K562 (cell line): ENCODE measurements at regions not wholly inside any gene's neighbourhood (a gene's known extent, or its start where the extent isn't known, plus 50 kb on each side); places are given as distances from the start of the nearest gene placed in this dataset.

ENCODE experiments used
- ATAC-seq: fragments of 200-7000 bp; cut with Tn5 transposase; 3 replicates; pipeline ENCODE4 v1.9.1; 2020; ENCODE audit warnings: moderate library complexity
- BruUV-seq: library from RNA; stranded (reverse); fragments of 400-500 nt; replicated peaks from 2 replicates; lab custom pipeline; 2021; lab: Mats Ljungman, UMichigan
- CTCF ChIA-PET: fragments of 300-600 bp; formaldehyde crosslinking; extraction: SDS; loops from one replicate; lab custom pipeline; 2021; ENCODE audit warnings: low intra/inter-chr PET ratio; lab: Yijun Ruan, JAX
- POLR2A ChIA-PET: fragments of 300-600, 350-650 bp; sonication (Branson Sonifier 250); formaldehyde crosslinking; extraction: SDS; loops from one replicate; lab custom pipeline; 2021; ENCODE audit warnings: antibody characterized with exemption, inconsistent platforms; lab: Yijun Ruan, JAX
- DNase-seq, 4 experiments: peaks; one replicate each; pipeline versions ENCODE4 v3.0.0 to v3.0.0-alpha.2; 2011 to 2018; ENCODE audit warnings: low spot score in 3 of 4, mixed read lengths in 3 of 4; ENCODE audit errors: extremely low read depth in 1 of 4
- FAIRE-seq: peaks from 2 replicates; lab custom pipeline; 2011; peaks lifted over from hg19 to GRCh38; lab: Jason Lieb, UNC
- H2AFZ ChIP-seq: 2 replicates; pipeline ENCODE4 v1.6.0; 2011; ENCODE audit warnings: low read depth, low read length, control low read depth, inconsistent platforms
- H3K27ac ChIP-seq: fragments of 200-600 bp; 3 replicates; pipeline ENCODE4 v1.8.0; 2011; ENCODE audit warnings: low read depth, mild to moderate bottlenecking, control low read depth, inconsistent platforms, low read length, moderate library complexity, mixed read lengths; ENCODE audit errors: extremely low read depth
- H3K27me3 ChIP-seq, 2 experiments: fragments of 300-600 bp in 1 of 2; 2 replicates in 1 of 2; 3 replicates in 1 of 2; pipeline versions ENCODE4 v1.6.0 to v1.8.0; 2011; ENCODE audit warnings: inconsistent platforms in 2 of 2, low read length in 2 of 2, mild to moderate bottlenecking in 1 of 2, mixed read lengths in 1 of 2, moderate library complexity in 1 of 2; ENCODE audit not compliant: control insufficient read depth in 2 of 2, insufficient read depth in 2 of 2
- H3K36me3 ChIP-seq: fragments of 300-600 bp; 3 replicates; pipeline ENCODE4 v1.8.0; 2011; ENCODE audit warnings: mild to moderate bottlenecking, low read length, inconsistent platforms; ENCODE audit not compliant: control insufficient read depth, insufficient read depth
- H3K4me1 ChIP-seq, 2 experiments: fragments of 200-600 bp in 1 of 2; replicated peaks in 1 of 2; 2 replicates in 1 of 2; 3 replicates in 1 of 2; pipeline versions ENCODE4 v1.5.1 to v1.8.0; 2011; ENCODE audit warnings: inconsistent platforms in 2 of 2, low read length in 2 of 2, mild to moderate bottlenecking in 1 of 2, mixed read lengths in 1 of 2, moderate library complexity in 1 of 2; ENCODE audit not compliant: control insufficient read depth in 2 of 2, insufficient read depth in 2 of 2
- H3K4me2 ChIP-seq: 2 replicates; pipeline ENCODE4 v1.6.1; 2011; ENCODE audit warnings: low read length, control low read depth, inconsistent platforms, mixed read lengths; ENCODE audit not compliant: insufficient read depth
- H3K4me3 ChIP-seq: fragments of 200-600 bp; sonication (generic), shearing (Covaris generic); 2 replicates; pipeline ENCODE4 v1.5.1; 2016; ENCODE audit warnings: control low read depth, inconsistent platforms
- H3K79me2 ChIP-seq: fragments of 200-600 bp; 3 replicates; pipeline ENCODE4 v1.8.0; 2011; ENCODE audit warnings: low read length, inconsistent platforms; ENCODE audit not compliant: control insufficient read depth, insufficient read depth
- H3K9ac ChIP-seq, 2 experiments: 2 replicates each; pipeline versions ENCODE4 v1.6.0 to v1.6.1; 2011; ENCODE audit warnings: low read depth in 2 of 2, low read length in 2 of 2, control low read depth in 1 of 2, inconsistent platforms in 1 of 2, mild to moderate bottlenecking in 1 of 2, mixed read lengths in 1 of 2; ENCODE audit not compliant: insufficient read depth in 1 of 2
- H3K9me1 ChIP-seq: one replicate; pipeline ENCODE4 v1.6.0; 2011; ENCODE audit warnings: inconsistent platforms, mild to moderate bottlenecking, low read length, moderate library complexity; ENCODE audit not compliant: control insufficient read depth, insufficient read depth
- H3K9me3 ChIP-seq: replicated peaks from 2 replicates; pipeline ENCODE4 v1.5.1; 2011; ENCODE audit warnings: low read depth, low read length, inconsistent platforms; ENCODE audit not compliant: control insufficient read depth, insufficient read depth
- H4K20me1 ChIP-seq: replicated peaks from 2 replicates; pipeline ENCODE4 v1.6.1; 2011; ENCODE audit warnings: low read length, inconsistent platforms, mixed read lengths; ENCODE audit not compliant: control insufficient read depth, insufficient read depth
- CTCF ChIP-seq, 3 experiments: IDR thresholded peaks in 2 of 3; conservative IDR thresholded peaks in 1 of 3; 2 replicates each; pipeline ENCODE4 v1.5.1; 2011 to 2012; ENCODE audit warnings: low read length in 3 of 3, mild to moderate bottlenecking in 3 of 3, control low read depth in 2 of 3, improper control_type of control experiment in 1 of 3, inconsistent platforms in 1 of 3, low read depth in 1 of 3, mixed read lengths in 1 of 3, moderate library complexity in 1 of 3; ENCODE audit not compliant: insufficient read depth in 2 of 3
- GATA2 ChIP-seq: sonication (generic); formaldehyde crosslinking; IDR thresholded peaks from 2 replicates; pipeline ENCODE4 v1.4.0; 2020; ENCODE audit warnings: mild to moderate bottlenecking, missing genetic modification reagents
- PKNOX1 ChIP-seq: fragments of 450-650 bp; IDR thresholded peaks from 2 replicates; pipeline ENCODE4 v1.6.1; 2016
- RAD21 ChIP-seq, 2 experiments: fragments of 250-450 bp in 1 of 2; fragments of 450-650 bp in 1 of 2; sonication (Bioruptor Pico) in 1 of 2; formaldehyde crosslinking in 1 of 2; IDR thresholded peaks in 1 of 2; conservative IDR thresholded peaks in 1 of 2; 2 replicates each; pipeline versions ENCODE4 v1.4.0 to v1.8.0; 2020 to 2022; ENCODE audit warnings: mild to moderate bottlenecking in 2 of 2, moderate library complexity in 1 of 2
- ZNF766 ChIP-seq: fragments of 200-800 bp; sonication (Bioruptor generic); conservative IDR thresholded peaks from 2 replicates; pipeline ENCODE4 v1.6.1; 2016; ENCODE audit warnings: missing genetic modification characterization, missing compliant biosample characterization
- WGBS: fragments of 100-300 bp; shearing (Covaris generic); methylation state at CpG from one replicate; pipeline ENCODE4 v1.1.6; 2016; ENCODE audit warnings: low coverage, mixed read lengths; ENCODE audit not compliant: insufficient coverage; ENCODE audit errors: missing lambda C conversion rate; 5-methylcytosine and 5-hydroxymethylcytosine counted together
- in situ Hi-C: fragments of 300-500 bp; cut with MboI; formaldehyde crosslinking; loops from 4 replicates; pipeline ENCODE4 v1.15.0; 2018; ENCODE audit warnings: inconsistent platforms, mixed read lengths
- intact Hi-C: fragments of 100-400 bp; cut with micrococcal nuclease; formaldehyde crosslinking; loops from 2 replicates; pipeline ENCODE4 v1.14.2; 2022
- TF ChIP-seq, protein P1 (sequence below), 2 experiments: fragments of 450-650 bp; formaldehyde crosslinking in 1 of 2; IDR thresholded peaks; 2 replicates each; pipeline versions ENCODE4 v1.4.0 to v1.6.1; 2014 to 2020; ENCODE audit warnings: mild to moderate bottlenecking in 2 of 2, borderline replicate concordance in 1 of 2, low read depth in 1 of 2

DNA sequence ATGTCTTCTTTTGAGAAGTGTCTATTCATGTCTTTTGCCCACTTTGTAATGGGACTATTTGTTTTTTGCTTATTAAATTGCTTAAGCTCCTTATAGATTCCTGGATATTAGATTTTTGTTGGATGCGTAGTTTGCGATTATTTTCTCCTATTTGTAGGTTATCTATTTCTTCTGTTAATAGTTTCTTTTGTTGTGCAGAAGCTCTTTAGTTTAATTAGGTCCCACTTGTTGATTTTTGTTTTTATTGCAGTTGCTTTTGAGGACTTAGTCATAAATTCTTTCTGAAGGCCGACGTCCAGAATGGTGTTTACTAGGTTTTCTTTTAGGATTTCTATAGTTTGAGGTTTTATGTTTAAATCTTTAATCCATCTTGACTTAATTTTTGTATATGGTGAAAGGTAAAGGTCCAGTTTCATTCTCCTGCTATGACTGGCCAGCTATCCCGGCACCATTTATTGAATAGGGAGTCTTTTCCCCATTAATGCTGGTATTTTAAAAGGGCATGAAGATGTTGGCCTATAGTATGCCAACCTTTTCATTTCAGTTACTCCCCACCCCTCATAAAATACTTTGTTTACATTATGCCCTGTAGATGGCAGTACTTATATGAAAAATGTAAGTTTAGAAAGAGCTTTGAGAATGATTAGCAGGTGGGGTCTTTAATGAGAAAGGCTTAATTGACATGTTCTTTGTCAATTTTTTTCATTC lies 62.9 kb upstream of the PSMA6 start:
- CTCF ChIA-PET, result interaction anchor here (0.8 to 1.7 kb wide), 4 partner anchors 177 to 458 kb away, joined by 3 to 13 read pairs (median 5); no protein-coding TSS in a partner anchor
- Histone ChIP-seq H3K27ac (no peak overlapping the region), H3K36me3 (no peaks in the 10 kb centered on the region), H4K20me1 (no peaks in the 10 kb centered on the region), H3K4me2 (no peak overlapping the region), H3K27me3 (no peaks in the 10 kb centered on the region), H3K9ac (no peak overlapping the region), H3K9me1 (no peaks in the 10 kb centered on the region), H3K79me2 (no peaks in the 10 kb centered on the region), H3K4me3 (no peak overlapping the region), H2AFZ (no peak overlapping the region), H3K9me3 (no peaks in the 10 kb centered on the region), H3K4me1 (no peaks in the 10 kb centered on the region)
- POLR2A ChIA-PET, result interaction anchor here (1.0 to 1.8 kb wide), 2 partner anchors 16 to 174 kb away, joined by 3 to 5 read pairs; no protein-coding TSS in a partner anchor
- ATAC-seq (no peak), FAIRE-seq (no peak), DNase-seq (peak; percentile 3 to 14 (median 14))
- BruUV-seq, result no TSS peak
- 50% methylated on average over 5 of the region's 5 CpGs for WGBS
- in situ Hi-C loops (no loop called here), intact Hi-C loops (loop anchor here (2.0 to 5.0 kb wide), 3 partner anchors 87 to 193 kb away; no protein-coding TSS in a partner anchor)
- TF ChIP-seq RAD21 (CRISPR knock-in tag; conservative IDR thresholded peaks at IDR 0.05 in 1 of 2, IDR thresholded peaks at IDR 0.05 in 1 of 2) (peak; percentile 56 to 60), PKNOX1 (no peak), CTCF (IDR thresholded peaks at IDR 0.05 in 2 of 3, conservative IDR thresholded peaks at IDR 0.05 in 1 of 3; ENCODE audit: insufficient read depth in 2 of 3, low read depth in 1 of 3, low read length in 3 of 3) (peak; percentile 5 to 49 (median 29); a peak in 3 of 6 replicates), GATA2 (CRISPR knock-in tag) (no peak), ZNF766 (CRISPR knock-in tag) (no peak)
- TF ChIP-seq, protein P1, sequence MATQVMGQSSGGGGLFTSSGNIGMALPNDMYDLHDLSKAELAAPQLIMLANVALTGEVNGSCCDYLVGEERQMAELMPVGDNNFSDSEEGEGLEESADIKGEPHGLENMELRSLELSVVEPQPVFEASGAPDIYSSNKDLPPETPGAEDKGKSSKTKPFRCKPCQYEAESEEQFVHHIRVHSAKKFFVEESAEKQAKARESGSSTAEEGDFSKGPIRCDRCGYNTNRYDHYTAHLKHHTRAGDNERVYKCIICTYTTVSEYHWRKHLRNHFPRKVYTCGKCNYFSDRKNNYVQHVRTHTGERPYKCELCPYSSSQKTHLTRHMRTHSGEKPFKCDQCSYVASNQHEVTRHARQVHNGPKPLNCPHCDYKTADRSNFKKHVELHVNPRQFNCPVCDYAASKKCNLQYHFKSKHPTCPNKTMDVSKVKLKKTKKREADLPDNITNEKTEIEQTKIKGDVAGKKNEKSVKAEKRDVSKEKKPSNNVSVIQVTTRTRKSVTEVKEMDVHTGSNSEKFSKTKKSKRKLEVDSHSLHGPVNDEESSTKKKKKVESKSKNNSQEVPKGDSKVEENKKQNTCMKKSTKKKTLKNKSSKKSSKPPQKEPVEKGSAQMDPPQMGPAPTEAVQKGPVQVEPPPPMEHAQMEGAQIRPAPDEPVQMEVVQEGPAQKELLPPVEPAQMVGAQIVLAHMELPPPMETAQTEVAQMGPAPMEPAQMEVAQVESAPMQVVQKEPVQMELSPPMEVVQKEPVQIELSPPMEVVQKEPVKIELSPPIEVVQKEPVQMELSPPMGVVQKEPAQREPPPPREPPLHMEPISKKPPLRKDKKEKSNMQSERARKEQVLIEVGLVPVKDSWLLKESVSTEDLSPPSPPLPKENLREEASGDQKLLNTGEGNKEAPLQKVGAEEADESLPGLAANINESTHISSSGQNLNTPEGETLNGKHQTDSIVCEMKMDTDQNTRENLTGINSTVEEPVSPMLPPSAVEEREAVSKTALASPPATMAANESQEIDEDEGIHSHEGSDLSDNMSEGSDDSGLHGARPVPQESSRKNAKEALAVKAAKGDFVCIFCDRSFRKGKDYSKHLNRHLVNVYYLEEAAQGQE (IDR thresholded peaks at IDR 0.05; ENCODE audit: borderline replicate concordance), result peak; percentile 47; the same call in 1 of the 2 replicates
- TF ChIP-seq, protein P1 (CRISPR knock-in tag; IDR thresholded peaks at IDR 0.05; ENCODE audit: low read depth), result no peak
